Coronary artery (tissue), 2 donors: ENCODE measurements at regions not wholly inside any gene's neighbourhood (a gene's known extent, or its start where the extent isn't known, plus 50 kb on each side); places are given as distances from the start of the nearest gene placed in this dataset.
"Not testable (repeated sequence)": the region's sequence is repeated elsewhere in the genome, so short reads cannot be mapped to it uniquely, and the experiment has no call there.

Experiments used
- DNase-seq: peaks from one replicate; pipeline ENCODE4 v3.0.0-alpha.2; 2017; ENCODE audit warnings: low spot score
- H3K27ac ChIP-seq, 2 donors: fragments of 200-600 bp; sonication (generic); one replicate each; pipeline ENCODE4 v1.5.1; 2016 to 2019
- H3K4me3 ChIP-seq: fragments of 200-600 bp; sonication (generic); 2 replicates; pipeline ENCODE4 v1.5.1; 2016; ENCODE audit warnings: mild to moderate bottlenecking, moderate library complexity
- TF ChIP-seq, protein P1 (sequence below): fragments of 200-600 bp; sonication (generic); IDR thresholded peaks from one replicate; pipeline ENCODE4 v1.5.1; 2019; ENCODE audit warnings: antibody characterized with exemption

DNA sequence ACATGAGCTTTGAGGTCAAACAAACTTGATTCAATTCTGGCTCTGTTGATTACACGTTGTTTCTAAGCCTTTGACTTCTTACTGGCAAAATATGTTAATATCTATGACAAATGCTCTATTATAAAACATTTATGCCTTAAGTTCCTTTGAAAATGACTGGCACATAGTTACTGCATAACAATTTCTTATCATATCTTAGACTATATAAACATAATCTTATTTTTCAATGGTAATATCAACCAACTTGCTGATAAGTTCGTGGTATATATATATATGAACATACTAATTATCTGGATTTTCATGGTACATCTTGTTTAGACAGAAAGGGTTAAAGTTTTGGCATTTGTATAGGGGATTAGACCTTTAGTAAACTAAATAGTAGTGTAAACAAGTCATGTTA, 645.6 kb upstream of the ZNF804A start:
- TF ChIP-seq, protein P1, sequence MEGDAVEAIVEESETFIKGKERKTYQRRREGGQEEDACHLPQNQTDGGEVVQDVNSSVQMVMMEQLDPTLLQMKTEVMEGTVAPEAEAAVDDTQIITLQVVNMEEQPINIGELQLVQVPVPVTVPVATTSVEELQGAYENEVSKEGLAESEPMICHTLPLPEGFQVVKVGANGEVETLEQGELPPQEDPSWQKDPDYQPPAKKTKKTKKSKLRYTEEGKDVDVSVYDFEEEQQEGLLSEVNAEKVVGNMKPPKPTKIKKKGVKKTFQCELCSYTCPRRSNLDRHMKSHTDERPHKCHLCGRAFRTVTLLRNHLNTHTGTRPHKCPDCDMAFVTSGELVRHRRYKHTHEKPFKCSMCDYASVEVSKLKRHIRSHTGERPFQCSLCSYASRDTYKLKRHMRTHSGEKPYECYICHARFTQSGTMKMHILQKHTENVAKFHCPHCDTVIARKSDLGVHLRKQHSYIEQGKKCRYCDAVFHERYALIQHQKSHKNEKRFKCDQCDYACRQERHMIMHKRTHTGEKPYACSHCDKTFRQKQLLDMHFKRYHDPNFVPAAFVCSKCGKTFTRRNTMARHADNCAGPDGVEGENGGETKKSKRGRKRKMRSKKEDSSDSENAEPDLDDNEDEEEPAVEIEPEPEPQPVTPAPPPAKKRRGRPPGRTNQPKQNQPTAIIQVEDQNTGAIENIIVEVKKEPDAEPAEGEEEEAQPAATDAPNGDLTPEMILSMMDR = no peak
- Histone ChIP-seq H3K27ac (no peak overlapping the region), H3K4me3 (no peak overlapping the region)
- no peak for DNase-seq

DNA sequence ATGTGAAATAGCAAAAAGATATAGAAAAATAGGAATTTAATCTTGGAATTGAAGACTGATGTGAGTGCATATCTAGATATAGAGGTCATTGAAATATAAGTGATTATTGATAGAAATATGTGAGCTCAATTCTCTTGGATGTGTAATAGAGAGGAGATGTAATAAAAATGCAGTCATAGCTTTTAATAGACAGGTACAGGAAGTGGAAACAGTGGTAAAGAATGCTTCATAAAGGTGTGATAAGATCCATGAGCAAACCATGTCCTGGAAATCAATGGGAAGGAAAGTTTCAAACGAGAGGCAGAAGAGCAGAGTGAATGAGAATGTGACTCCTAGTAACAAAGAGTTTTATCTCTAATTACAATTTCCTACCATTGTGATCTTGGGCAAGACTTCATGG, 634.7 kb upstream of the ZNF804A start:
- no peak for DNase-seq
- H3K27ac ChIP-seq = no peak overlapping the region
- TF ChIP-seq, protein P1 = no peak
- no peak overlapping the region for H3K4me3 ChIP-seq

DNA sequence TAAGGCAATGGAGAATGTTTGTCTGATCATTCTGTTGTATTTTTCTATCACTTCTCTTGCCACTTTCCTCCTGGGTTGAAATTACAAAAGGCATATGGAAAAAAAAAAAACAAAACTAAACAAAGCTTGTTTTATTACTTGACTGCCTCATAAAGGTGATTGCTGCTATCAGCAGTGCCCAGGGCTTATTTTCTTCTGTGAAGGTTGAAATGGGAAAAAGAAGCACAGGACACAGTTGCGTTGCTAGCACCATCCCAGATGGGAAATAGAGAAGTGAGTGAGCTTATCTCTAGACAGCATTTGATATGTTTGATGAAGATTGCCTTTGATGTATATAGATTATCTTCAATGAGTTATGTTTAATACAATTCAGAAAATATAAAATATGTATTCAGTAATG, 633.8 kb upstream of the ZNF804A start:
- Histone ChIP-seq H3K4me3 (no peak overlapping the region), H3K27ac (no peak overlapping the region)
- DNase-seq = no peak
- TF ChIP-seq, protein P1 = no peak

DNA sequence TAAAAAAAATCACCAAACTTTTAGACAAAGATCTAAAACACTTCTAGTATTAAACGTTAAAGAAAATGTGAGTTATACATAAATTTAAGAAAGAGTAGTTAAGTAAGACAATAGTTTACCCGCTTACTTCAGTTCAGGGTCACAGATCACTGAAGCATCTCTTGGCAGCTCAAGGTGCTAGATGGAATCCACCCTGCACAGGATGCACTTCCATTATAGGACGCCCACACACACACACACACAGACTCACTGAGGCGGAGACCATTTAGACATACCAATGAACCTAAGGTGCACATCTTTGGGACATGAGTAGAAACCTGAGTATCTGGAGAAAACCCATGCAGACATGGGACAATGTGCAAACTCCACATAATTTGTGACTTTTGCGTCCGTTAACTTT, 630.6 kb upstream of the ZNF804A start:
- TF ChIP-seq, protein P1 = no peak
- DNase-seq = no peak
- Histone ChIP-seq H3K27ac (no peak overlapping the region), H3K4me3 (no peak overlapping the region)

DNA sequence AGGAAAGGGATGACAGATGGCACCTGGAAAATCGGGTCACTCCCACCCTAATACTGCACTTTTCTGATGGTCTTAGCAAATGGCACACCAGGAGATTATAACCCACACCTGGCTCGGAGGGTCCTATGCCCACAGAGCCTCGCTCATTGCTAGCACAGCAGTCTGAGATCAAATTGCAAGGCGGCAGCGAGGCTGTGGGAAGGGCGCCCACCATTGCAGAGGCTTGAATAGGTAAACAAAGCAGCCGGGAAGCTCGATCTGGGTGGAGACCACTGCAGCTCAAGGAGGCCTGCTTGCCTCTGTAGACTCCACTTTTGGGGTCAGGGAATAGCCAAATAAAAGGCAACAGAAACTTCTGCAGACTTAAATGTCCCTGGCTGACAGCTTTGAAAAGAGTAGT, 622.7 kb upstream of the ZNF804A start:
- H3K27ac ChIP-seq, H3K4me3 ChIP-seq, DNase-seq: not testable (repeated sequence)

DNA sequence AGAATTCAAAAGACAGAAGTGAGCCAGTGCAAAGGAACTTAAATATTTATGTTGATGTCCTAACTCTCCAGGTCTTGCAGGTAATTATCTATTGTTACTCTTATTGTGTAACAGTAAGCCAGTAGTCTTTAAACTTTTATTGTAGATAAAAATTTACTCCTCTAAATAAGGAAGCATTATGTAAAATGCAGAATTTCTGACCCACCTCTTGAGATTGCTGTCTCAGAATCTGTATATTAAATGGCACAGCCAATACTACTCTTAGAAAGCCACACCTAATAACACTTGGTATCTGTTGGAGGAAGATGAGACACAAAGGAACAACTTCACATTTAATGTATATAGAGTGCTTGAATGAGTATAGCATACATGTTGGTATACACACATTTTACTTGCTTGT, 613.5 kb upstream of the ZNF804A start:
- no peak for DNase-seq
- Histone ChIP-seq H3K4me3 (no peak overlapping the region), H3K27ac (no peak overlapping the region)
- TF ChIP-seq, protein P1 = no peak

DNA sequence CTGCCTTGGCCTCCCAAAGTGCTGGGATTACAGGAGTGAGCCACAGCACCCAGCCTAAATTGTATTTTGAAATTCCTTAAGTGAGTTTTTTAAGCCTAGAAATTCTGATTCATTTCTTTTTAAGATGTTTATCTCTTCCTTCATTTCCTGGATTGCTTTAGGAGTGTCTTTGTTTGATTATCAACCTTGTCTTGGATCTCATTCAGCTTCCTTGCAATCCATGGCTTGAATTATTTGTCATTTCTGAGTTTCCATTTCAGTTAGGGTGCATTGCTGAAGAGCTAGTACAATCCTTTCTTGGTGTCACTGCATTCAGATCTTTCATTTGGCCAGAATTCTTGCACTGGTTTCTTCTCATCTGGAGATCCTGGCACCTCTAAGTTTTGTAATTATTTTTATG, 606.4 kb upstream of the ZNF804A start:
- TF ChIP-seq, protein P1 = no peak
- DNase-seq = no peak
- Histone ChIP-seq H3K4me3 (no peak overlapping the region), H3K27ac (no peak overlapping the region)

DNA sequence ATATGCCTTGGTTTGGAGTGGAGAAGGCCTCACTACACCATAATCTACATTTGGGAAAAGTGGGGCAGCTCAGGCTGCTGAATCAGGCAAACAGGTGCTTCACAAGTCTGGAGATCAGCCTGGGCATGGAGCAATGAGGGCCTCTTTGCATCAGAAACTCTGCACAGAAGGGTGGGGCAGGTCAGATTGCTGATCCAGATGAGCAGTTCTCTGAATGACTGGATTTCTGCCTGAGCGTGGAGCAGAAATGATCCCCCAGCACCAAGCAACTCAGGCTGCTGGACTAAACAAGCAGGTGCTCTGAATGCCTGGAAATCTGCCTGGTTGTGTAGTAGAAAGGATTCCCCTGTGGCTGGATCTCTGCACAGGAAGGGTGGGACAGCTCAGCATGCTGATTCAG, 605.3 kb upstream of the ZNF804A start:
- Histone ChIP-seq H3K4me3 (no peak overlapping the region), H3K27ac (no peak overlapping the region)
- DNase-seq = no peak
- TF ChIP-seq, protein P1 = no peak
